ENCODE measurements at regions not wholly inside any gene's neighbourhood (a gene's known extent, or its start where the extent isn't known, plus 50 kb on each side); places are given as distances from the start of the nearest gene placed in this dataset.
"Not testable (repeated sequence)": the region's sequence is repeated elsewhere in the genome, so short reads cannot be mapped to it uniquely, and the experiment has no call there.

- ATAC-seq (no peak), DNase-seq (ENCODE audit: missing footprints) (no peak)
- intact Hi-C loops (cut with DNase I), result no loop called here
Measured at GRCh38 chr12:7591531-7591930, 74.2 kb downstream of the APOBEC1 start.

GRCh38 chr12:7590085-7590484 lies 75.6 kb downstream of the APOBEC1 start:
- ATAC-seq; DNase-seq (ENCODE audit: missing footprints); intact Hi-C loops (cut with DNase I): not testable (repeated sequence)

GRCh38 chr12:7588742-7589329 lies 76.9 kb downstream of the APOBEC1 start:
- intact Hi-C loops (cut with DNase I); DNase-seq (ENCODE audit: missing footprints): not testable (repeated sequence)
- peak; percentile 44 for ATAC-seq

- ATAC-seq; DNase-seq (ENCODE audit: missing footprints); intact Hi-C loops (cut with DNase I): not testable (repeated sequence)
Measured at GRCh38 chr12:7584137-7584536, 80.6 kb upstream of the CD163 start.

- intact Hi-C loops (cut with DNase I), result no loop called here
- DNase-seq (ENCODE audit: missing footprints), result no peak
- ATAC-seq, result no peak
Measured at GRCh38 chr12:7583471-7583870, 79.9 kb upstream of the CD163 start.

GRCh38 chr12:7582796-7583195 lies 79.2 kb upstream of the CD163 start:
- ATAC-seq, result no peak
- intact Hi-C loops (cut with DNase I), result no loop called here

GRCh38 chr12:7581625-7582024 lies 78.0 kb upstream of the CD163 start:
- intact Hi-C loops (cut with DNase I), result no loop called here
- no peak for DNase-seq (ENCODE audit: missing footprints)
- ATAC-seq, result no peak

More at GRCh38 chr12:7582796-7583195, 79.2 kb upstream of the CD163 start:
- DNase-seq (ENCODE audit: missing footprints), result no peak

GRCh38 chr12:7581046-7581445 lies 77.5 kb upstream of the CD163 start:
- ATAC-seq (no peak), DNase-seq (ENCODE audit: missing footprints) (no peak)
- intact Hi-C loops (cut with DNase I), result no loop called here

GRCh38 chr12:7571257-7571656 lies 67.7 kb upstream of the CD163 start:
- DNase-seq (ENCODE audit: missing footprints) (no peak), ATAC-seq (peak; percentile 89)
- intact Hi-C loops (cut with DNase I), result no loop called here

- DNase-seq (ENCODE audit: missing footprints) (no peak), ATAC-seq (peak; percentile 48)
- intact Hi-C loops (cut with DNase I), result no loop called here
Measured at GRCh38 chr12:7557227-7557626, 53.6 kb upstream of the CD163 start.

GRCh38 chr12:7555752-7556151 lies 52.2 kb upstream of the CD163 start:
- intact Hi-C loops (cut with DNase I), result no loop called here
- ATAC-seq (peak; percentile 62), DNase-seq (ENCODE audit: missing footprints) (no peak)

GRCh38 chr12:7554831-7555230 lies 51.3 kb upstream of the CD163 start:
- ATAC-seq; DNase-seq (ENCODE audit: missing footprints); intact Hi-C loops (cut with DNase I): not testable (repeated sequence)
